Prostate gland (tissue), 2 donors: ENCODE measurements at regions not wholly inside any gene's neighbourhood (a gene's known extent, or its start where the extent isn't known, plus 50 kb on each side); places are given as distances from the start of the nearest gene placed in this dataset.

Experiments
- CTCF ChIP-seq, 4 experiments: fragments of 200-600 bp in 2 of 4; fragments of 450-650 bp in 2 of 4; sonication (generic) in 2 of 4; IDR thresholded peaks; 1 replicate in 3 of 4; 2 replicates in 1 of 4; pipeline ENCODE4 v1.5.1; 2016 to 2019; ENCODE audit warnings: antibody characterized with exemption in 4 of 4, mild to moderate bottlenecking in 2 of 4, moderate library complexity in 2 of 4
- POLR2A ChIP-seq: fragments of 450-650 bp; IDR thresholded peaks from one replicate; pipeline ENCODE4 v1.6.1; 2016; ENCODE audit warnings: antibody characterized with exemption, mild to moderate bottlenecking
- POLR2AphosphoS5 ChIP-seq: sonication (generic); formaldehyde crosslinking; IDR thresholded peaks from one replicate; pipeline ENCODE4 v1.6.1; 2017; ENCODE audit warnings: antibody characterized with exemption

DNA sequence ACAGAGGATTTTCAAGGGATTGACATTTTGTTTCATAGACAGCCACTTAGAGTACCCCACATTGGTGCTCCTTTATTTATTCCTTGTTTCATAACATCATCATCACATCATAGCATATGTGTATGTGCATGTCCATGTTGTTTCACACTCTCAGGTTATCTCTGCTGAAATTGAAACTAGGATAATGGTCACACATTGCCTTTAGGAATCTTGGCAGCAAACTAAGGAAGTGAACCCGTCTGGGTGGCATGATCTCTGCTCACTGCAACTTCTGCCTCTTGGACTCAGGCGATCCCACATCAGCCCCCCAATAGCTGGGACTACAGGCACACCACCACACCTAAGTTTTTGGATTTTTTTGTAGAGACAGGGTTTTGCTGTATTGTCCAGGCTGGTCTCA, 234.2 kb upstream of the ANKRD50 start:
- TF ChIP-seq CTCF (IDR thresholded peaks at IDR 0.05) (no peak), POLR2AphosphoS5 (no peak), POLR2A (no peak)
